Non-pigmented ciliary epithelial cell (primary cell): ENCODE measurements at regions not wholly inside any gene's neighbourhood (a gene's known extent, or its start where the extent isn't known, plus 50 kb on each side); places are given as distances from the start of the nearest gene placed in this dataset.
A peak's percentile ranks its signal among the peaks of the same experiment; 100 is the strongest.
"Not testable (repeated sequence)": the region's sequence is repeated elsewhere in the genome, so short reads cannot be mapped to it uniquely, and the experiment has no call there.

Source experiments
- DNase-seq: peaks from one replicate; pipeline ENCODE4 v3.0.0-alpha.2; 2010; ENCODE audit warnings: low read depth

DNA sequence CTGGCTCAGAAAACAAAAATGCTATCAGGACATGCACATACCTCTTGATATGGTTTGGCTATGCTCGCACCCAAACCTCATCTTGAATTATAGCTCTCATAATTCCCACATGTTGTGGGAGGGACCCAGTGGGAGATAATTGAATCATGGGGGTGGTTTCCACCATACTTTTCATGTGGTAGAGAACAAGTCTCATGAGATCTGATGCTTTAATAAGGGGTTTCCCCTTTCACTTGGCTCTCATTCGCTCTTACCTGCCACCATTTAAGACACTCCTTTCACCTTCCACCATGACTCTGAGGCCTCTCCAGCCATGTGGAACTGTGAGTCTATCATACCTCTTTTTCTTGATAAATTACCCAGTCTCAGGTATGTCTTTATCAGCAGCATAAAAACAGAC lies 958.6 kb downstream of the TRAM1L1 start:
- DNase-seq: no peak

DNA sequence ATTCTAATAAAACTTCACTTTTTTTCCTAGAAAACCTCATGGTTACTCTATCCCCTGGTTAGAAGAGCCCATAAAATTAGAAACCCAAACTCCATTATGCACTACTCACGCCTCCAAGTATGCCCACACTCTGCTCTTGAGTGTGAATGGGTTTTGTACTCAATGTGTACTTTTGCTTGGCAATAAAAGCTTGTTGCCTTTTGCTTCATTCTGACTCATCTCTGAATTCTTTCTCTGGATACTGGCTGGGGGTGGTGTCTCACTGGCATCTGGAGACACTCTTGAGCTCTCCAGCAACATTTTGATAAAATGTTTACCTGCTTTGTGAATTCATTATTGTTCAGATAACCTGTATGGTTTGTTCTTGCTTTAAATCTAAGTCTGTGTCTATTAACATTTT lies 963.3 kb downstream of the TRAM1L1 start:
- no peak for DNase-seq

DNA sequence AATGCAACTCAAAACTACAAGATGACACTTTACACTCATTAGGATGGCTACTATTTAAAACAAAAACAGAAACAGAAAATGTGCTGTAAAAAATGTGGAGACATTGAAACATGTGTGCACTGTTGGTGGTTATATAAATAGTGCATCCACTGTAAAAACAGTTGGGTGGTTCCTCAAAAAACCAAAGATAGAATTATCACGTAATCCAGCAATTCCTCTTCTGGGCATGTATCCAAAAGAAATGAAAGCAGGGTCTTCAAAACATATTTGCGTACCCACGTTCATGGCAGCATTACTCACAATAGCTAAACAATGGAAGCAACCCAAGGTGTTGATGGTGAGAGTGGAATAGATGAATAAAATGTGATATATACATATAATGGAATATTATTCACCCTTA lies 967.2 kb downstream of the TRAM1L1 start:
- no peak for DNase-seq

- not testable (repeated sequence) for DNase-seq
Measured at GRCh38 chr4:116112861-116113260, 972.5 kb downstream of the TRAM1L1 start.

- DNase-seq: no peak
Measured at GRCh38 chr4:116110713-116111112, 974.7 kb downstream of the TRAM1L1 start.

- DNase-seq: no peak
Measured at GRCh38 chr4:116108606-116109005, 976.8 kb downstream of the TRAM1L1 start.

DNA sequence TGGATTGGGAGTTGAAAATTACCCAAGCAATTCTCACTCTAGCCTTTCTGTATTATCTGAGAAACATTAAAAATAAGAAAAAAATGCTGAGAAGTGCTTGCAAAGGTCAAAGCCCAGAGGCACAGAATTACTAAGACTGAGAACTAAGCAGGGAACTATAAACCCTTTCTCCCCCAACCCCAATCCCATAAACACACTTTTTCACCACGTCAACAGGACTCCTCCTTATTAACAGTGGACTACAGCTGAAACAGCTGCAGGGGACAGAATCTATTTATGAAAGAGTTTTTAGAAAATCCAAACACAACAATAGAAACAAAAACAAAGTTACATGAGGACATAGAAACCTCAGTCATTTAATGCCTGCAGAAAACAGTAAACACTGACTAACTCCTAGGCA lies 984.1 kb downstream of the TRAM1L1 start:
- no peak for DNase-seq

DNA sequence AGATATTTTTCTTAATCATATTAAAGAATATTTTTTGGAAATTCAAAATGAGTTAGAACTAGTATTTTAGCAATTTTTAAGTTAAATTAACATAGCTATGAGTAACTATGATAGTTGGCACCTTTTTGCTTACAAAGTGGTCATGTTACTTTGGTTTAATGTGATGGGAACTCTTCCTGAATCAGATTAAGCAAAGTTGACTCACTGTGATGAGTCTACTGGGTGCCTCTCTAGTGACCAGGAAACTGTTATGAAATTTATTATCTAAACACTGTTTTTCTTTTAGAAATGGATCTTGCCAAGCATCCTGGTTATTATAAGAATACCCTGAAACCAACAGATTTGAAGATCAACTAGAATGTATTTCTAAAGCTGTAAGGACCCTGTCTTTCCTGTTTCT lies 985.8 kb downstream of the TRAM1L1 start:
- no peak for DNase-seq

DNA sequence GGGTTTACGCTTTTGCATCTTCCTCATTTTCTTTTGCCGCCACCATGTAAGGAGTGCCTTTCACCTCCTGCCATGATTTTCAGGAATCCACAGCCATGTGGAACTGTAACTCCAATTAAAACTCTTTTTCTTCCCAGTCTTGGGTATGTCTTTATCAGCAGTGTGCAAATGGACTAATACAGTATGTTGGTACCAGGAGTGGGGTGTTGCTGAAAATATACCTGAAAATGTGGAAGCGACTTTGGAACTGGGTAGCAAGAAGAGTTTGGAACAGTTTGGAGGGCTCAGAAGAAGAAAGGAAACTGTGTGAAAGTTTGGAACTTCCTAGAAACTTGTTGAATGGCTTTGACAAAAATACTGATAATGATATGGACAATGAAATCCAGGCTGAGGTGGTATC lies 983.9 kb upstream of the NDST4 start:
- DNase-seq: not testable (repeated sequence)

DNA sequence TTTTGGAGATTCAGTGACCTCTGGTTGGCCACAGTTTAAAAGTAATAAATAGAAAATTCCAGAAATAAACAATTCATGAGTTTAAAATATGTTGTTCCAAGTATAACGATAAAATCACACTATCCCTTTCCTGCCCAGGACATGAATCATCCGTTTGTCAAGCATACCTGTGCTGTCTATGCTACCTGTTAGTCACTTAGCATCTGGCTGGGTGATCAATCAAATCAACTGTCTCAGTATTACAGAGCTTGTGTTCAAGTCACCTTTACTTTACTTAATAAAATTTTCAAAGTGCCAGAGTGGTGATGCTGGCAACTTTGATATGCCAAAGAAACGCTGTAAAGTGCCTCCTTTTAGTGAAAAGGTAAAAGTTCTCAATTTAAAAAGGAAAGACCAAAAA lies 979.5 kb upstream of the NDST4 start:
- DNase-seq: no peak

DNA sequence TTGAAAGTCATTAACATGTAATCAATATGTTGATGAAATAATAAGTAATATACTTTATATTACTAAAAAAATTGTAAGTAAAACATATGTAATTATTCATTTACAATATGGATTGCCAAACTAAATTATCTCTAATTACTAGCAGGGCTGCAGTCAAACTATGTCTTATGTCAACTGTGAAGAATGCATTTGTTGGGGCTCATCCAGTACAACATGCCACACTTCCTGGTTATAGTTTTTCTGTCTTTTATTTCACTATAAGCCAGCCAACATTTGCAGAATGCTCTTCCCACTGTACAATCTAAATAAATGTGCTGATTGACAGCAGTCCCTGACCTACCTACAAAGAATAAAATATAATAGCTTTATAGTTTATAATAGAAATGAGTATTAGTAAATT lies 975.4 kb upstream of the NDST4 start:
- peak; percentile 9 for DNase-seq

DNA sequence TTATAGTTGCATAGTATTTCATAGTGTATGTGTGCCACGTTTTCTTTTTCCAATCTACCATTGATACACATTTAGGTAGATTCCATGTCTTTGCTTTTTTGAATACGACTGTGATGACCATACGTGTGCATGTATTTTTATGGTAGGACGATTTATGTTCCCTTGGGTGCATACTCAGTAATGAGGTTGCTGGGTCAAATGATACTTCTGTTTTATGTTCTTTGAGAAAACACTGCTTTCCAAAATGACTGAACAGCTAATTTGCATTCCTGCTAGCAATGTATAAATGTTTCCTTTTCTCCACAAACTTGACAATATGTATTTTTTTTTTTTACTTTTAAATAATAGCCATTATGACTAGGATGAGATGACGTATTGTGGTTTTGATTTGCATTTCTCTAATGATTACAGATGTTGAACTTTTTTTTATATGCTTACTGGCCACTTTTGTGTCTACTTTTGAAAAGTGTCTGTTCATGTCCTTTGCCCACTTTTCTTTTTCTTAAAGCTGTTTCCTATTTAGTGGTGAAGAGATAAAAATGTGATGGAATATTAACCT lies 969.5 kb upstream of the NDST4 start:
- DNase-seq: no peak

DNA sequence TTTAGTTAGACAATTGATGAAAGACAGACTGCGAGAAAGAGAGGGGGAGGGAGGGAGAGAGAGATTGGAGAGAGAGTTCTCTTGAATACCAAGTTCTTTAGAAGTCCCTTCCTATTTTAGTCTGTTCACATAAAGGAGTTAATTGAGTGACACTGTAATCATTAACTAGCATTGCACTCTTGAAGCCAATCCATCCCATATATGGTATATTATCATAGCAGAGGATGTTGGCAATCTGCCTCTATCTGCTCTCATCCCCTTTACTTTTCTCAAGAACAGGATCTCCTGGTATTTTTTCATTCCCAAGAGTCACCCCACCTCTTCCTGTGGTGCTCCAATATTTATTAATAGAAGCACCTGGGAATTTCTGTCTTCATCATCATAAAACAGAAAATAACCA lies 959.6 kb upstream of the NDST4 start:
- no peak for DNase-seq

- DNase-seq: peak; percentile 5
Measured at GRCh38 chr4:116070283-116070682, 956.9 kb upstream of the NDST4 start.

DNA sequence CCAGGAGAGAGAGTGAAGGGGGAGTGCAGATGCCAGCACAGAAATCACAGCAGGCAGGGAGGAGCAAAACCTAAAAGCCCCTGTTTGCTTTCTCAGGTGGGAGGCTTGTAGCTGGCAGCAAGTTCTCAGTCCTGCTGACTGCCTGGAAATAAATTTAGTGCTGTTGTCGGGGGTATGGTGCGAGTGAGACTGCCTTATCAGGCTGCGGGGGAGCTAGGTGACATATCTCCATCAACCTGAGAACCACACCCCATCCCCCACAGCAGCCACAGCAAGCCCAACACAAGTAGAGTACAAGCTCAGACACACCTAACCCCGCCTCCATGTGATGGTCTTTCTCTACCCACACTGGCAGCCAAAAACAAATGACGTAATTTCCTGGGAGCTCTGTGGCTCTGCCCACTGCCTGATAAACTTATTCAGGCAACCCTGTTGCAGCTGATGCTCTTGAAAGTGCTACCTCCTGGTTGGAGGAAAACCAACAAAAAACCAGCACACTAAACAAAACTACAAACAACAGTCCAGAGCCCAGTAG lies 953.4 kb upstream of the NDST4 start:
- no peak for DNase-seq

GRCh38 chr4:116064331-116064730 lies 950.9 kb upstream of the NDST4 start:
- no peak for DNase-seq

DNA sequence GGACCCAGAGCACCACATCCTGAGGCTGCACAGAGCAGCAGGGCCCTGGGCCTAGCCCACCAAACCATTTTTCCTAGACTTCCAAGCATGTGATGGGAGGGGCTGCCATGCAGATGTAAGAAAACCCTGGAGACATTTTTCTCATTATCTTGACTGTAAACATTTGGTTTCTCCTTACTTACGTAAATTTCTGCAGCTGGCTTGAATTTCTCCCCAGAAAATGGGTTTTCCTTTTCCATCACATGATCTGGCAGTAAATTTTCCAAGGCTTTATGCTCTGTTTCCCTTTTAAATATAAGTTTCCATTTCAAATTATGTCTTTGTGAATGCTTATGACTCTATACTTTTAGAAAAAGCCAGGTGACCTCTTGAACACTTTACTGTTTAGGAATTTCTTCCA lies 945.9 kb upstream of the NDST4 start:
- no peak for DNase-seq

GRCh38 chr4:116058129-116058528 lies 944.7 kb upstream of the NDST4 start:
- DNase-seq: no peak

GRCh38 chr4:116055857-116056827 lies 942.7 kb upstream of the NDST4 start:
- DNase-seq: no peak

GRCh38 chr4:116027311-116027710 lies 913.9 kb upstream of the NDST4 start:
- no peak for DNase-seq

DNA sequence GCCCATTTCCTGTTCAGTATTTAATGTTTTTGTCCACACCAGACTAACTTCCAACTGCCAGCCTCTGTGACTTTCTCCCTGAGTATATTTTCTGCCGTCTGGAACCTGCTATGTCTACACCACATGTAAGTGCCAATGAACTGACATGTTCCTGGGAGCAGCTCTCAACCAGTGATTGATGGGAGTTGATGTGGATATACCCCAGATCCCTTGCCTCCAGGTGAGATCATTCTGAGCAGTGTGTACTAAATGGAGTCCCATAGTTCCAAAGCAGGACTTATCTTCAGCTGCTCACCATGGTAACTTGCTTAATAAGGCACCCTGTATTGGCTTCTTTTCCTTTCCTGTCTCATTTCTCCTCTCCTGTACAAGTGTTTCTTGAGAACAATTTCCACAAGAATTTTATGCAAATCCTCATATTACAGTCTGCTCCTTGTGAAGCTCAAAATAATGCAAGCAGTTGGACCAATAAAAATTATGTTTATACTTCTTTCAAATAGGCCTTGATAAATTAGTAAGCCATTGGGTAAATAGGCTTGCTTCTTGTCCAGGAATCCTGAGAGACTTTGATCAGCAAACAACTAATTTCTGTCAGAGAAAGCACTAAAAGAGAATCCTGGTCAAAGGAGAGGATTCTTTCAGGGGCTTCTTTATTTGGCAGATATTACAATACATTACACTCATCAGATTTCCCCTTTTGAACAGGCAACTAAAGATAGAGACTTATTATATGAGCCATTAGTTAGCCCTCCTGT lies 911.7 kb upstream of the NDST4 start:
- no peak for DNase-seq

DNA sequence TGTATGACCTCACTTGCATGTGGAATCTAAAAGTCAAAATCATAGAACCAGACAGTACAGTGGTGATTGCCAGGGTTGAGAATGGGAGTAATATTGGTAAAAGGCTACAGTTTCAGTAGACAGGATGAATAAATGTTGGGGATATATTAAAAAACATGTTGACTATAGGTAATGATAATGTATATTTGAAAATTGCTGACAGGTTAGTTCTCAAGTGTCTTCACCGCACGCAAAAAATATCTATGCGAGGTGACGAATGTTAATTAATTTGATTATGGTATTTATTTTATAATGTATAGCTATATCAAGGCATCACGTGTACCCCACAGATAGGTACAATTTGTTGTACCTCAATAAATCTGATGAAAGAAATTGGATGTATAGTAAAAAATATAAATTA lies 909.6 kb upstream of the NDST4 start:
- no peak for DNase-seq
